ENCODE measurements at regions not wholly inside any gene's neighbourhood (a gene's known extent, or its start where the extent isn't known, plus 50 kb on each side); places are given as distances from the start of the nearest gene placed in this dataset.

DNA sequence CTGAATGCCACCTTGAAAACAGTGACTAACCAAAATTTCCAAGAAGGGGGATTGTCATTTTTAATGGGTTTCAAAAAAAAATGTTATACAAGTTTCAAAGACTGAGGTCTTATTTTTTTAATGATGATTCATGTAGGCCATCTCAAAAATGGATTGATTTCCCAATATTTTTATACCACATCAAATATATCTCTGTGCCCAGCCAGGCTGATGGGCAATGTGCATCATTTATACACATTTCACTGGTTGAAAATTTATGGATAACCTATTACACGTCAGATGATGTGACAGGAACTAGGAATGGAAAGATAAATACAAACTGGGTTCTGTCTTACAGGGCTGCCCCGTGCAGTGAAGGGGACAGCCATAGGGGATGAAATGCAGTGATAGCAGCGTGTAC lies 112.7 kb upstream of the TMPO start:
- TF ChIP-seq, protein P1, sequence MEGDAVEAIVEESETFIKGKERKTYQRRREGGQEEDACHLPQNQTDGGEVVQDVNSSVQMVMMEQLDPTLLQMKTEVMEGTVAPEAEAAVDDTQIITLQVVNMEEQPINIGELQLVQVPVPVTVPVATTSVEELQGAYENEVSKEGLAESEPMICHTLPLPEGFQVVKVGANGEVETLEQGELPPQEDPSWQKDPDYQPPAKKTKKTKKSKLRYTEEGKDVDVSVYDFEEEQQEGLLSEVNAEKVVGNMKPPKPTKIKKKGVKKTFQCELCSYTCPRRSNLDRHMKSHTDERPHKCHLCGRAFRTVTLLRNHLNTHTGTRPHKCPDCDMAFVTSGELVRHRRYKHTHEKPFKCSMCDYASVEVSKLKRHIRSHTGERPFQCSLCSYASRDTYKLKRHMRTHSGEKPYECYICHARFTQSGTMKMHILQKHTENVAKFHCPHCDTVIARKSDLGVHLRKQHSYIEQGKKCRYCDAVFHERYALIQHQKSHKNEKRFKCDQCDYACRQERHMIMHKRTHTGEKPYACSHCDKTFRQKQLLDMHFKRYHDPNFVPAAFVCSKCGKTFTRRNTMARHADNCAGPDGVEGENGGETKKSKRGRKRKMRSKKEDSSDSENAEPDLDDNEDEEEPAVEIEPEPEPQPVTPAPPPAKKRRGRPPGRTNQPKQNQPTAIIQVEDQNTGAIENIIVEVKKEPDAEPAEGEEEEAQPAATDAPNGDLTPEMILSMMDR (IDR thresholded peaks at IDR 0.05), result no peak
- TF ChIP-seq POLR2AphosphoS5 (IDR thresholded peaks at IDR 0.05), result no peak
